ENCODE measurements at regions not wholly inside any gene's neighbourhood (a gene's known extent, or its start where the extent isn't known, plus 50 kb on each side); places are given as distances from the start of the nearest gene placed in this dataset.

DNA sequence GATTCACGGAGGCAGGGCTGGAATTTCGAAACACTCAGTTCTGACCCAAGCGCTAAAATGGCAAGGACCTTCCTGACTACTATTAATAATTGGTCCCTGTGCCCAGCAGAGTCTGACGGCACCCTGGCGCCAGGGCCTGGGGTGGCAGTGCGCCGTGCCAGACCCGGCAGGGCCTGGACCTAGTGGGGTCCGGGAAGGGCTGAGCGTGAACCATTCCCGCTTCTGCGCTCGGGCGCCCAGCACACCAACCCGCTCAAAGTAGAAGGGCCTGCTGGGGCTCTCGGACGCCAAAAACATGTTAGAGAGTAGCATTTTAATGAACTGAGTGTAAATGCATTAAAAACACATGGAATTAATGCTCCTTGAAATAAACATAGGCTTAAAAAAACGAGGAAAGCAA, 346.7 kb upstream of the SFRP2 start:
- TF ChIP-seq, protein P1, sequence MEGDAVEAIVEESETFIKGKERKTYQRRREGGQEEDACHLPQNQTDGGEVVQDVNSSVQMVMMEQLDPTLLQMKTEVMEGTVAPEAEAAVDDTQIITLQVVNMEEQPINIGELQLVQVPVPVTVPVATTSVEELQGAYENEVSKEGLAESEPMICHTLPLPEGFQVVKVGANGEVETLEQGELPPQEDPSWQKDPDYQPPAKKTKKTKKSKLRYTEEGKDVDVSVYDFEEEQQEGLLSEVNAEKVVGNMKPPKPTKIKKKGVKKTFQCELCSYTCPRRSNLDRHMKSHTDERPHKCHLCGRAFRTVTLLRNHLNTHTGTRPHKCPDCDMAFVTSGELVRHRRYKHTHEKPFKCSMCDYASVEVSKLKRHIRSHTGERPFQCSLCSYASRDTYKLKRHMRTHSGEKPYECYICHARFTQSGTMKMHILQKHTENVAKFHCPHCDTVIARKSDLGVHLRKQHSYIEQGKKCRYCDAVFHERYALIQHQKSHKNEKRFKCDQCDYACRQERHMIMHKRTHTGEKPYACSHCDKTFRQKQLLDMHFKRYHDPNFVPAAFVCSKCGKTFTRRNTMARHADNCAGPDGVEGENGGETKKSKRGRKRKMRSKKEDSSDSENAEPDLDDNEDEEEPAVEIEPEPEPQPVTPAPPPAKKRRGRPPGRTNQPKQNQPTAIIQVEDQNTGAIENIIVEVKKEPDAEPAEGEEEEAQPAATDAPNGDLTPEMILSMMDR (conservative IDR thresholded peaks at IDR 0.05 in 1 of 2, IDR thresholded peaks at IDR 0.05 in 1 of 2; ENCODE audit: low read depth in 1 of 2, low read length in 2 of 2), result no peak
- TF ChIP-seq EZH2 (IDR thresholded peaks at IDR 0.05; ENCODE audit: low read length, missing control alignments), result no peak
